Erythroblast (primary cell): ENCODE measurements at regions not wholly inside any gene's neighbourhood (a gene's known extent, or its start where the extent isn't known, plus 50 kb on each side); places are given as distances from the start of the nearest gene placed in this dataset.
"Not testable (repeated sequence)": the region's sequence is repeated elsewhere in the genome, so short reads cannot be mapped to it uniquely, and the experiment has no call there.

Source experiments
- DNase-seq, 2 experiments: peaks; one replicate each; lab custom pipeline; 2025; lab: John Stamatoyannopoulos, UW
- GATA1 ChIP-seq: IDR thresholded peaks from 2 replicates; pipeline ENCODE4 v1.6.1; 2011; ENCODE audit warnings: low read depth, mild to moderate bottlenecking, control low read depth, low read length, moderate library complexity
- POLR2A ChIP-seq: IDR thresholded peaks from 2 replicates; pipeline ENCODE4 v1.6.1; 2011; ENCODE audit warnings: mild to moderate bottlenecking, low read length

- no peak for DNase-seq
- TF ChIP-seq GATA1 (no peak), POLR2A (no peak)
Measured at GRCh38 chr3:66629150-66629981, 128.5 kb upstream of the LRIG1 start.

- DNase-seq = no peak
- TF ChIP-seq GATA1 (no peak), POLR2A (no peak)
Measured at GRCh38 chr3:66629982-66630368, 129.2 kb upstream of the LRIG1 start.

- DNase-seq = no peak
- no peak for TF ChIP-seq GATA1
- no peak for TF ChIP-seq POLR2A
Measured at GRCh38 chr3:66633402-66634381, 132.9 kb upstream of the LRIG1 start.

GRCh38 chr3:66638717-66639116 is 137.9 kb upstream of the LRIG1 start:
- TF ChIP-seq POLR2A (no peak), GATA1 (no peak)
- DNase-seq = no peak

DNA sequence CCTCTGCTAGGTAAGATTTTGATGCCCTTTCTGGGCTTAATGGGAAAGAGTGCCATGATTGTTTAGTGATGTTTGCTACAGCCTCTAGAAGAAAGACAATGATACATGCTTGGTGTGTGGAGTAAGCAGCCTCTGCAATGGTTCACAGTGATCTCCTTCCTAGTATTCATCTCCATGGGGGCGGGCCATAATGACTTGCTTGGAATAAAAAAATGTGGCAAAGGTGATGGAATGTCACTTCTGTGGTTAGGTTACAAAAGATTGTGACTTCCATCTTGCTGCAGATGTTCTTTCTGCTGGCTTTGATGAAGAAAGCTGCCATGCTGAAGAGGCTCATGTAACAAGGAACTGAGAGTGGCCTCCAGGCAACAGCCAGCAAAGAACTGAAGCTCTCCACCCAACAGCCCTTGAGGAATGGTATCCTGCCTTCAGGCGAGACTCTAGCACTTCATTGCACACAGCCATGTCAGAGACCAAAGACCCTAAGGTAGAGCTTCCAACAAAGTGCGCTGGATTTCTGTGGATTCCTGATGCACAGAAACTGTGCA is 139.1 kb upstream of the LRIG1 start:
- TF ChIP-seq GATA1 (no peak), POLR2A (no peak)
- no peak for DNase-seq

DNA sequence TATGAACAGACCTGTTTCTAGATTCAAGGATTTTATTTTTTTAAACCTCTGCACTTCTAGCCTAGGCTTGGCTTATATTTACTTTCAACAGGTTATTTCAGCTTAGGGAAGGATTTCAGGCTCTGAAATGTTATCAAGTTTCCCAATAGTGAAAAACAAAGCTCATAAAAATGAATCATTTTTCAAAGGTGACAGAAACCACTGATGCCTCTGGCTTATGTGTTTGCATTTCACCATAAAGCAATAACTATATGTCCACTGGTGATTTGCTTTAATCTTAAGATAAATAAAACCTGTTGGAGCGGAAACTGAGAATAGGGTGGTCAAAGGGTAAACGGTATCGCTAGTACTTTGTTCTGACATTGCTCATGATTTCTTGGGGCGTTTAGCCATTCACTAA is 141.2 kb upstream of the LRIG1 start:
- DNase-seq = no peak
- TF ChIP-seq GATA1 (no peak), POLR2A (no peak)

GRCh38 chr3:66642484-66642883 is 141.7 kb upstream of the LRIG1 start:
- no peak for TF ChIP-seq POLR2A
- no peak for TF ChIP-seq GATA1
- DNase-seq = no peak

GRCh38 chr3:66644549-66644948 is 143.7 kb upstream of the LRIG1 start:
- no peak for DNase-seq
- TF ChIP-seq GATA1 (no peak), POLR2A (no peak)

DNA sequence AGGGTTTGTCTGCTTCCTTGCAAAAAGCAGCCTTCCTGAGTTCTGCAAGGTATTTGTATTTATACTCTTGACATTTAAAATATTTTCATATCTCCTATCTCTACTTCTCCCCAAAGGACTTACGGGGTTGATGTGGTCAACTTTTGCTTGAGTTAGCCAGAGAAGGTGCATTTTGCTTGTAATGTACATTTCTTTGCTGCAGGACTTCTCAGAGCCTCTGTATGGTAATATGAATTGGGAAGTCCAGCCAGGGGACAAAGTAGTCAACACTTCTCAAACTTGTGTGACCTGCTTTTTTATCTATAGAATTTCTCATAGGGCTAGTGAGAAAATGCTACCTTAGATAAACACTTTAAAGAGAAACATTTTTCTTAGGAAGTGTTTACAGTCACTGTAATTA is 148.2 kb upstream of the LRIG1 start:
- DNase-seq = no peak
- TF ChIP-seq POLR2A = no peak
- TF ChIP-seq GATA1 = no peak

GRCh38 chr3:66651520-66651919 is 150.7 kb upstream of the LRIG1 start:
- not testable (repeated sequence) for DNase-seq

DNA sequence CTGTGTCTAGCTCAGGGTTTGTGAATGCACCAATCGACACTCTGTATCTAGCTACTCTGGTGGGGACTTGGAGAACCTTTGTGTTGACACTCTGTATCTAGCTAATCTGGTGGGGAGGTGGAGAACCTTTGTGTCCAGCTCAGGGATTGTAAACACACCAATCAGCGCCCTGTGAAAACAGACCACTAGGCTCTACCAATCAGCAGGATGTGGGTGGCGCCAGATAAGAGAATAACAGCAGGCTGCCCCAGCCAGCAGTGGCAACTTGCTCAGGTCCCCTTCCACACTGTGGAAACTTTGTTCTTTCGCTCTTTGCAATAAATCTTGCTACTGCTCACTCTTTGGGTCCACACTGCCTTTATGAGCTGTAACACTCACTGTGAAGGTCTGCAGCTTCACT is 151.3 kb upstream of the LRIG1 start:
- not testable (repeated sequence) for DNase-seq

GRCh38 chr3:66655044-66655443 is 154.2 kb upstream of the LRIG1 start:
- no peak for DNase-seq
- no peak for TF ChIP-seq POLR2A
- no peak for TF ChIP-seq GATA1

- TF ChIP-seq GATA1 (no peak), POLR2A (no peak)
- DNase-seq = no peak
Measured at GRCh38 chr3:66655671-66656070, 154.8 kb upstream of the LRIG1 start.

DNA sequence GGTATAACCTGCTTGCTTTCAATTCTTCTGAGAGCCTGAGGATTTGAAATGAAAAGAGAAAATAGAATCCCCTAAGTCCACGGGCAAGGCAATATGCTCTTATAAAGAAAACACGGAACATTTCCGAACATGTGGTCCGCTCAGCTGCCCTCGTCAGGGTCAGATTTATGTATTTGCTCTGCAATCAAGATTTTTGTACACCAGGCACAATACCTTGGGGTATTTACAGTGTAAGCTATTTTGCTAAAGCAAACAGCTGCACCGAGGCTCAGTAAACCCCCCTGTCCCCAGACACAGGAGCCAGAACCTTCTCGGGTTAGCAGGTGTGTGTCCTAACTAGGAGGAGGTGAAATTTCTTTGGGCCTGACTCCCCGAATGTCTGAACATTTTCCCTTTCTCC is 155.8 kb upstream of the LRIG1 start:
- DNase-seq = no peak
- TF ChIP-seq POLR2A (no peak), GATA1 (no peak)
